Memory B cell (primary cell): ENCODE measurements at regions not wholly inside any gene's neighbourhood (a gene's known extent, or its start where the extent isn't known, plus 50 kb on each side); places are given as distances from the start of the nearest gene placed in this dataset.

Experiments
- ATAC-seq: fragments of 150-1000 bp; cut with Tn5 transposase; 2 replicates; pipeline ENCODE4 v1.10.0; 2021; ENCODE audit warnings: low read depth, mild to moderate bottlenecking, moderate library complexity
- DNase-seq, 2 donors: peaks; one replicate each; pipeline ENCODE4 v3.0.0; 2022; ENCODE audit warnings: low spot score in 2 of 2
- H3K27ac Mint-ChIP-seq: one replicate; pipeline ENCODE4 v1.8.0; 2022; ENCODE audit warnings: mild to moderate bottlenecking, moderate library complexity, mixed read lengths
- H3K27me3 Mint-ChIP-seq: one replicate; pipeline ENCODE4 v1.8.0; 2022; ENCODE audit warnings: mixed read lengths
- H3K36me3 Mint-ChIP-seq: one replicate; pipeline ENCODE4 v1.8.0; 2022; ENCODE audit warnings: mild to moderate bottlenecking, mixed read lengths
- H3K4me1 Mint-ChIP-seq: one replicate; pipeline ENCODE4 v1.8.0; 2022; ENCODE audit warnings: mixed read lengths
- H3K4me3 Mint-ChIP-seq: one replicate; pipeline ENCODE4 v1.8.0; 2022; ENCODE audit warnings: mild to moderate bottlenecking, moderate library complexity, mixed read lengths
- H3K9me3 Mint-ChIP-seq: one replicate; pipeline ENCODE4 v1.8.0; 2022; ENCODE audit warnings: mixed read lengths

DNA sequence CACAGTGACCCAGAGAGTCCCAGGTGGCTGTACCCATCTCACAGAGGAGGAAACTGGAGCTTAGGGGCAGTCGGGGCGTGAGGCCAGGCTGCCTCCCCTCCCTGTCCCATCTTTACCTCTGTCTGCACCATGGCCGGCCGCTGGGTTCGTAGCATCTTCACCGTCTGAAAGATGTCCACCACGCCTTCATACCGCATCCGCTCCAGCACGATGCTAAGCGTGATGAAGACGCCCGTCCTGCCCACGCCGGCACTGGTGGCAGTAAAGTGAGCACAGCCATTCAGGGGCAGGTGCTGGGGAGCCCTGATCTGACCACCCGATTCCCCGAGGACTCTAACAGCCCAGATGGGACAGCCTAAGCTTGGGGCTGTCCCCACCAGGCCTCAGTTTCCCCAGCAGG is 132.8 kb downstream of the PTPRS start:
- H3K9me3 Mint-ChIP-seq, result no peaks in the 10 kb centered on the region
- H3K4me1 Mint-ChIP-seq, result no peaks in the 10 kb centered on the region
- H3K27ac Mint-ChIP-seq, result no peak overlapping the region
- no peak for ATAC-seq
- H3K4me3 Mint-ChIP-seq, result no peak overlapping the region
- peaks cover 2% of the 10 kb centered on the region for H3K27me3 Mint-ChIP-seq
- DNase-seq, result no peak
- H3K36me3 Mint-ChIP-seq, result no peaks in the 10 kb centered on the region

- no peak for ATAC-seq
- H3K36me3 Mint-ChIP-seq, result no peaks in the 10 kb centered on the region
- H3K27ac Mint-ChIP-seq, result no peak overlapping the region
- DNase-seq, result no peak
- no peak overlapping the region for H3K4me3 Mint-ChIP-seq
- H3K4me1 Mint-ChIP-seq, result no peaks in the 10 kb centered on the region
- peaks cover under 1% of the 10 kb centered on the region for H3K9me3 Mint-ChIP-seq
- peaks cover 2% of the 10 kb centered on the region for H3K27me3 Mint-ChIP-seq
Observed at GRCh38 chr19:5206751-5207075, 133.9 kb downstream of the PTPRS start.

GRCh38 chr19:5205937-5206750 is 134.5 kb downstream of the PTPRS start:
- Mint-ChIP-seq H3K4me1 (no peaks in the 10 kb centered on the region), H3K27ac (no peak overlapping the region), H3K9me3 (peaks cover 2% of the 10 kb centered on the region), H3K4me3 (no peak overlapping the region), H3K36me3 (no peaks in the 10 kb centered on the region), H3K27me3 (peaks cover 2% of the 10 kb centered on the region)
- DNase-seq (no peak), ATAC-seq (no peak)

DNA sequence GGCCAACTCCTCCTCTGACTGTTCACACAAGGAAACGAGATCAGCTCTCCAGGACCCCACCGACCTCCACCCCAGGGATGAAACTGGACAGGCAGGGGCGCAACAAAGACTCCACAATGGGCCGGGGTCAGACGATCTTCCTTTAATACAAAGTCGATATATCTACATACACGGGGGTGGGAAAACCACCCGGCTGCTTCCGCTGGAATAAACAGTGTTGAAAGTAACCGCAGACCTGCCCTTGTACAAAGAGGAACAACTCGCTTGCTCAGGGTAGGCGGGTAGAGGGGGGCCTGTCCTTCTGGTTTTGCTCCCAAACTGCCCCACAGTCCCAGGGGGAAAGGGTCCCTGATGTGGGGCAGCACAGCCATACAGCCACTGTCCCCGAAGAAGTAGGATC is 135.2 kb downstream of the PTPRS start:
- H3K4me3 Mint-ChIP-seq, result no peak overlapping the region
- peaks cover 2% of the 10 kb centered on the region for H3K9me3 Mint-ChIP-seq
- no peak for DNase-seq
- H3K27me3 Mint-ChIP-seq, result no peaks in the 10 kb centered on the region
- ATAC-seq, result peak; percentile 45
- no peaks in the 10 kb centered on the region for H3K36me3 Mint-ChIP-seq
- H3K4me1 Mint-ChIP-seq, result no peaks in the 10 kb centered on the region
- no peak overlapping the region for H3K27ac Mint-ChIP-seq

- DNase-seq, result no peak
- Mint-ChIP-seq H3K4me3 (no peak overlapping the region), H3K36me3 (no peaks in the 10 kb centered on the region), H3K4me1 (no peaks in the 10 kb centered on the region), H3K9me3 (peaks cover 3% of the 10 kb centered on the region), H3K27ac (no peak overlapping the region), H3K27me3 (no peaks in the 10 kb centered on the region)
- ATAC-seq, result no peak
Observed at GRCh38 chr19:5204212-5204611, 136.4 kb downstream of the PTPRS start.
